ENCODE measurements at regions not wholly inside any gene's neighbourhood (a gene's known extent, or its start where the extent isn't known, plus 50 kb on each side); places are given as distances from the start of the nearest gene placed in this dataset.

DNA sequence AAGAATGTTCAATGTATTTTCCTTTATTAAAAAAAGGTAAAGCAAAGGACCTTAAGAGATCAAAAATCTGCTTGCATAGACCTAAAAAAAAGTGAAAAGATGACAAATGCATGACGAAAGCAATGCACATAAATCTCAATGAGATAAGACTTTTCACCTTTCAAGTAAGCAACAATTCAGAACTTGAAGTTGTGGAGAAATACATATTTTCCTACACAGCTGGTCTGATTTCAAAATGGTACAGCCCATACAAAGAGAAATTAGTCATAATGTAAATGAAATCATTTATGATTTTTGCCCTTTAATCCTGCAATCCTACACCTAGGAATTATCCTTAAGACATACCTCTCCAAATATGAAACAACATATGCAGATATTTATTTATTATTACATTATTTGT, 568.0 kb downstream of the ANXA1 start:
- H3K9me3 ChIP-seq = no peaks in the 10 kb centered on the region
- no peaks in the 10 kb centered on the region for H3K27me3 ChIP-seq
- ATAC-seq (no peak), FAIRE-seq (no peak), DNase-seq (no peak)
- WGBS, 2 donors = 28 to 42% methylated on average over 1 of the region's 1 CpG
- H3K27ac ChIP-seq = no peak overlapping the region
- TF ChIP-seq, protein P1, sequence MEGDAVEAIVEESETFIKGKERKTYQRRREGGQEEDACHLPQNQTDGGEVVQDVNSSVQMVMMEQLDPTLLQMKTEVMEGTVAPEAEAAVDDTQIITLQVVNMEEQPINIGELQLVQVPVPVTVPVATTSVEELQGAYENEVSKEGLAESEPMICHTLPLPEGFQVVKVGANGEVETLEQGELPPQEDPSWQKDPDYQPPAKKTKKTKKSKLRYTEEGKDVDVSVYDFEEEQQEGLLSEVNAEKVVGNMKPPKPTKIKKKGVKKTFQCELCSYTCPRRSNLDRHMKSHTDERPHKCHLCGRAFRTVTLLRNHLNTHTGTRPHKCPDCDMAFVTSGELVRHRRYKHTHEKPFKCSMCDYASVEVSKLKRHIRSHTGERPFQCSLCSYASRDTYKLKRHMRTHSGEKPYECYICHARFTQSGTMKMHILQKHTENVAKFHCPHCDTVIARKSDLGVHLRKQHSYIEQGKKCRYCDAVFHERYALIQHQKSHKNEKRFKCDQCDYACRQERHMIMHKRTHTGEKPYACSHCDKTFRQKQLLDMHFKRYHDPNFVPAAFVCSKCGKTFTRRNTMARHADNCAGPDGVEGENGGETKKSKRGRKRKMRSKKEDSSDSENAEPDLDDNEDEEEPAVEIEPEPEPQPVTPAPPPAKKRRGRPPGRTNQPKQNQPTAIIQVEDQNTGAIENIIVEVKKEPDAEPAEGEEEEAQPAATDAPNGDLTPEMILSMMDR (IDR thresholded peaks at IDR 0.05) = no peak
- intact Hi-C loops (cut with DNase I) = no loop called here
- no peaks in the 10 kb centered on the region for H3K4me1 ChIP-seq
- H3K36me3 ChIP-seq = no peaks in the 10 kb centered on the region
- H3K4me3 ChIP-seq = no peak overlapping the region

DNA sequence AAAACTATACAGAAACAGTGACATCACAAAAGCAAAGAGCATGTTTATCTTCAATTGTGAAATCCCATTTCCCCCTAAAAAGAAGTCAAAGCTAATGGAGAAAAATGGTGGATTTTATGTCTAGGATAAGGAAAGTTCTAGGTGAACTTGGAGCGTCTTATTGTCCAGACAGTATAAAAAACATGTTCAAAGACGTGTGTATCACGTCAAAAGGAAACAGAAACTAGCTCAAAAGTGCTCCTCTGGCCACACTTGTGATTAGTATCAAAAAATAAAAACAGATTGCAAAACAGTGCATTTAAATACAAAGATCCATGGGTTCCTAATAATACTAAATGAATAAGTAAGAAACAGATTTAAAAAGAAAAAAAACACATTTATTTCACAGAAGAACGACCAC, 568.9 kb downstream of the ANXA1 start:
- ATAC-seq (no peak), FAIRE-seq (no peak), DNase-seq (no peak)
- Histone ChIP-seq H3K27ac (no peak overlapping the region), H3K36me3 (no peaks in the 10 kb centered on the region), H3K27me3 (no peaks in the 10 kb centered on the region), H3K4me3 (no peak overlapping the region), H3K4me1 (no peaks in the 10 kb centered on the region), H3K9me3 (peaks cover 0 to 4% (median 0%) of the 10 kb centered on the region in 4 donors)
- WGBS, 2 donors = 45 to 54% methylated on average over 4 of the region's 4 CpGs
- TF ChIP-seq, protein P1 (IDR thresholded peaks at IDR 0.05) = no peak
- intact Hi-C loops (cut with DNase I) = no loop called here

DNA sequence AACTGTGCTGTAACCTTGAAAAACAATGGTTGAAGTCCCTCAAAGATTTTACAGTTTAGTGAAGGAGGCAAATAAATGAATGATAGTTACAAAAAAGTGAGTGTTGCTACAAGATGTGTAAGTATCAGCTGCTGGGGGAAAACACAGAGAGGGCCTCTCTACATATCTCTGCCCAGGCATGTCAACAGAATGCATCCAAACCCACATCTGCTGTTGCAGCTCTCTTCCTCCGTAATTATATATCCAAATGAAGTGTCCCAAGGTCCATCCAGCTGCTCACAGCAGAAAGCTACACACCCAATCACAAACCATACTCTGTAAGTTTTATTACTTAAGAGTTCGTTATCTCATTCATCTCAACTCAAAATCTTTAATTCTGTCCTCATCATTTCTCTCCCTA, 584.6 kb downstream of the ANXA1 start:
- Histone ChIP-seq H3K9me3 (no peaks in the 10 kb centered on the region), H3K4me1 (no peaks in the 10 kb centered on the region), H3K4me3 (no peak overlapping the region), H3K27ac (no peak overlapping the region), H3K36me3 (no peaks in the 10 kb centered on the region), H3K27me3 (no peaks in the 10 kb centered on the region)
- no peak for FAIRE-seq
- WGBS, 2 donors = 51 to 58% methylated on average over 2 of the region's 2 CpGs
- intact Hi-C loops (cut with DNase I) = no loop called here
- TF ChIP-seq, protein P1 (IDR thresholded peaks at IDR 0.05) = no peak
- no peak for ATAC-seq
- no peak for DNase-seq

DNA sequence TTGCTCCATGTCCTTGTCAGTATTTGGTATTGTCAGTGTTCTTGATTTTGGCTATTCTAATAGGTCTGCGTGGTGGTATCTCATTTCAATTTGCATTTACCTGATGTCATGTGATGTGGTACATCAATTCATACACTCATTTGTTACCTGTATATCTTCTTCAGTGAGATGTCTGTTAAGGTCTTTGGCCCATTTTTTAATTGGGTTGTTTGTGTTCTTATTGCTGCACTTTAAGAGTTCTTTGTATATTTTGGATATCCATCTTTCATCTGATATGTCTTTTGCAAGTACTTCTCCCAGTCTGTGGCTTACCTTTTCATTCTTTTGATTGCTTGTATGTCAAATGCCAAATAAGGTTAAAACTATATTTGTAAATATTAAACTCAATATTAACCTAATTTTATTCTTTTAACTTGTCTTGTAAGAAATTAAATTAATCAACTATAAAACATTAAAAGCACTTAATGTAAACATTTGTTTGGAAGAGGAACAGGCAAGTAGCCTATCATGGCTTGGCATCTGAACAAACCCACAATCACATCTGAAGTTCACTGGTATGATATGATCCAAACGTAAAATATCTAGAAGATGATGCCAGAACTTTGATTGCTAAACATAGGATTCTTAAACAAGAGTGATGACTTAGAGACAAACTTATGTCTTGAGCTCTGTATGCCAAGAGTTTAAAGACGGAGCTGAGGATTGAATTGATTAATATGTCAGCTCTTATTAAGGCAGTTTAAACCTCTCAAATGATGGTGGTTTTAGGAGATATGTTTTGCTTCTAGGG, 587.3 kb downstream of the ANXA1 start:
- 42 to 53% methylated on average over 3 of the region's 3 CpGs for WGBS, 2 donors
- H3K27ac ChIP-seq = no peak overlapping the region
- intact Hi-C loops (cut with DNase I) = no loop called here
- FAIRE-seq (no peak), ATAC-seq (no peak), DNase-seq (no peak)
- H3K4me3 ChIP-seq = no peak overlapping the region
- no peaks in the 10 kb centered on the region for H3K9me3 ChIP-seq
- H3K4me1 ChIP-seq = no peaks in the 10 kb centered on the region
- no peaks in the 10 kb centered on the region for H3K36me3 ChIP-seq
- TF ChIP-seq, protein P1 (IDR thresholded peaks at IDR 0.05) = no peak
- H3K27me3 ChIP-seq = no peaks in the 10 kb centered on the region

DNA sequence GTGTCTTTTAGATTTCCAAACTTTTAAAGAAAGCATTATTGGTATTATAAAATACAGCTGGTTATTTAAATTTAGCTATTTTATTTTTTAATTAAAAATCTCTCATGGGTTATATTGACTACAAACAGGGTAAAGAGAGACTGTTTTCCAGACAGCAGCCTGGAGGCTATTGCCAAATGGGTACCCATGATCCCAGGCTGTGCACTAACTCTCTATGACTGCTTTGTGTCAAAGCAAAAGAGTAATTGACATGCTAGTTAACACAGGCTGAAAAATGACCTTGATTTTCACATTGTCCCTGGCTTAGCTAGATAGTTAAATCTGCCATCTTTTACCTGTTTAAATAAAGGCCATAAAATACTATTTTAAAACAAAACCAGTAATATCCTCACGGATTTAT, 589.7 kb downstream of the ANXA1 start:
- Histone ChIP-seq H3K27me3 (no peaks in the 10 kb centered on the region), H3K4me3 (no peak overlapping the region), H3K4me1 (no peaks in the 10 kb centered on the region), H3K9me3 (no peaks in the 10 kb centered on the region), H3K27ac (no peak overlapping the region), H3K36me3 (no peaks in the 10 kb centered on the region)
- 7 to 14% methylated on average over 1 of the region's 1 CpG for WGBS, 2 donors
- ATAC-seq (no peak), FAIRE-seq (no peak), DNase-seq (no peak)
- TF ChIP-seq, protein P1 (IDR thresholded peaks at IDR 0.05) = no peak
- intact Hi-C loops (cut with DNase I) = no loop called here
